WTC11 (cell line): ENCODE measurements at regions not wholly inside any gene's neighbourhood (a gene's known extent, or its start where the extent isn't known, plus 50 kb on each side); places are given as distances from the start of the nearest gene placed in this dataset.

ENCODE experiments used
- CTCF ChIP-seq: fragments of 200-600 bp; IDR thresholded peaks from 2 replicates; pipeline ENCODE4 v1.8.0; 2022; ENCODE audit warnings: antibody characterized with exemption
- HMGXB4 ChIP-seq: sonication (generic); formaldehyde crosslinking; IDR thresholded peaks from 2 replicates; pipeline ENCODE4 v1.8.1; 2023; ENCODE audit warnings: mild to moderate bottlenecking, moderate library complexity, missing genetic modification reagents
- JUN ChIP-seq: sonication (generic); formaldehyde crosslinking; IDR thresholded peaks from 2 replicates; pipeline ENCODE4 v1.8.0; 2023; ENCODE audit warnings: mild to moderate bottlenecking, missing genetic modification reagents
- NR3C1 ChIP-seq: sonication (generic); formaldehyde crosslinking; conservative IDR thresholded peaks from 2 replicates; pipeline ENCODE4 v1.8.1; 2023; ENCODE audit warnings: low read depth, mild to moderate bottlenecking, missing genetic modification reagents

DNA sequence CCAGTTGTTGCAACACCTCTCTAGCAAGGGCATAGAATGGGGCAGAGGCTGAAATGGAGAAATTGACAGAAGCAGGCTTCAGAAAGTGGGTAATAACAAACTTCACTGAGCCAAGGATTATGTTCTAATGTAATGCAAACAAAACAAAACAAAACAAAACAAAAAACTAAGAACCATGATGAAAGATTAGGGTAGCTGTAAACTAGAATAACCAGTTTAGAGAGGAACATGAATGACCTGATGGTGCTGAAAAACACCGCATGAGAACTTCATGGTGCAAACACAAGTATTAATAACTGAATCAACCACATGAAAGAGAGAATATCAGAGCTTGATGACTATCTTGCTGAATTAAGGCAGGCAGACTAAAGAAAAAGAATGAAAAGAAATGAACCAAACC is 1707.7 kb downstream of the BRINP3 start:
- TF ChIP-seq CTCF (no peak), JUN (CRISPR knock-in tag) (no peak), NR3C1 (CRISPR knock-in tag) (no peak), HMGXB4 (no peak)
